NCI-H226 (cell line): ENCODE measurements at regions not wholly inside any gene's neighbourhood (a gene's known extent, or its start where the extent isn't known, plus 50 kb on each side); places are given as distances from the start of the nearest gene placed in this dataset.

Experiments
- DNase-seq: peaks from one replicate; pipeline ENCODE4 v3.0.0-alpha.2; 2015

DNA sequence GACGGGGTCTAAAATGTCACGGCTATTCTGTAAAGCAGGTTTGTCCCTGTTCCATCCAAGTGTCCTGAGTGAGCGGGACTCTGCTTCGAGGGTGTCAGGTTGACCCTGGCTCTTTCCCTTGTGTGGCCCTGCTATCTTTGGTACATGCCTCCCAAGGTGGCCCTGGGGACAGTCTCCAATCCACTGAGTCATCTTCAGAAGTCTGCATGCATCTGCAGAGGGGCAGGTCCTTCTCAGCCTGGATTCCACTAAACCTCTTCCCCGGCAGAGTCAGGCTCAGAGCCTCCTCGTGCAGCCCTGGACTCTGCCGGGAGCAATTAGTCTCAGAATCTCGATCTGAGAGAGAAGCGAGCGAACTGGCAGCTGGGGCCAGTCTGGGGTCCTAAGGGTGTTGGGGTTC lies 50.1 kb upstream of the KCNJ15 start:
- no peak for DNase-seq
